GM12892 (cell line): ENCODE measurements at regions not wholly inside any gene's neighbourhood (a gene's known extent, or its start where the extent isn't known, plus 50 kb on each side); places are given as distances from the start of the nearest gene placed in this dataset.

Source experiments
- POLR2A ChIP-seq: IDR thresholded peaks from 2 replicates; pipeline ENCODE4 v1.6.1; 2011; ENCODE audit warnings: low read depth, low read length, control low read depth
- POLR2AphosphoS5 ChIP-seq: IDR thresholded peaks from 2 replicates; pipeline ENCODE4 v1.6.1; 2011; ENCODE audit warnings: low read depth, low read length, control low read depth

DNA sequence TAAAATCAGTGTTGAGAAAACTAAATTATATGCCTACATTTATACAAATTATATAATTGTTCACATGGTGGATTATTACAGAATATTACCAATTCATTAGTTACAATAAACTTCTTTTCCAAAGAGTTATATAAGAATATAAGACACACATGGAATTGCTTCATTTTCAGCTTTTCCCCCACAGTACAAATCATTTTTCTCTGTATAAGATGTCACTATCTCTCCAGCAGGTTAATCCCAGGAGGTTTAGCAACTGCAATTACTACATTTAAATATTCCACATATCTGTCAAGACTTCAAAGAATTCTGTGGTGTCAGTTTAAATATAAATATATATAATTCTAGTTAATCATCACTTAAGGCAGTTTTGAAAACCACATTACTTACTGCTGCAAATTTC is 59.6 kb upstream of the G2E3 start:
- no peak for TF ChIP-seq POLR2A
- TF ChIP-seq POLR2AphosphoS5, result no peak
